Endothelial cell of umbilical vein (primary cell): ENCODE measurements at regions not wholly inside any gene's neighbourhood (a gene's known extent, or its start where the extent isn't known, plus 50 kb on each side); places are given as distances from the start of the nearest gene placed in this dataset.

Experiments used
- BruUV-seq: library from RNA; stranded (reverse); fragments of 400-500 nt; replicated peaks from 2 replicates; lab custom pipeline; 2021; lab: Mats Ljungman, UMichigan
- CTCF ChIA-PET: fragments of 300-600, 350-600 bp; sonication (Branson Sonifier 250); formaldehyde crosslinking; loops from one replicate; lab custom pipeline; 2021; ENCODE audit warnings: antibody characterized with exemption, inconsistent platforms; lab: Charles Lee
- POLR2A ChIA-PET: fragments of 300-600, 350-600 bp; sonication (Branson Sonifier 250); formaldehyde crosslinking; loops from one replicate; lab custom pipeline; 2021; ENCODE audit warnings: antibody characterized with exemption, inconsistent platforms; lab: Charles Lee
- DNase-seq: peaks from one replicate; pipeline ENCODE4 v3.0.0-alpha.2; 2011; ENCODE audit warnings: low read depth, low spot score
- FAIRE-seq: peaks from 2 replicates; lab custom pipeline; 2011; peaks lifted over from hg19 to GRCh38; lab: Jason Lieb, UNC
- H2AFZ ChIP-seq: 2 replicates; pipeline ENCODE4 v1.6.0; 2012; ENCODE audit warnings: low read depth, low read length, control low read depth, inconsistent platforms
- H3K27ac ChIP-seq: 2 replicates; pipeline ENCODE4 v1.5.1; 2011; ENCODE audit warnings: low read depth, mild to moderate bottlenecking, control low read depth, low read length, moderate library complexity; ENCODE audit not compliant: insufficient read depth
- H3K27me3 ChIP-seq, 2 experiments: 2 replicates each; pipeline versions ENCODE4 v1.6.0 to v1.6.1; 2011; ENCODE audit warnings: low read length in 2 of 2, mixed read lengths in 1 of 2; ENCODE audit not compliant: control insufficient read depth in 2 of 2, insufficient read depth in 2 of 2
- H3K36me3 ChIP-seq, 2 experiments: 2 replicates in 1 of 2; 3 replicates in 1 of 2; pipeline ENCODE4 v1.5.1; 2011; ENCODE audit warnings: low read length in 2 of 2, mild to moderate bottlenecking in 1 of 2, moderate library complexity in 1 of 2; ENCODE audit not compliant: control insufficient read depth in 2 of 2, insufficient read depth in 2 of 2; ENCODE audit errors: extremely low read depth in 1 of 2
- H3K4me1 ChIP-seq: 3 replicates; pipeline ENCODE4 v1.5.1; 2011; ENCODE audit warnings: mild to moderate bottlenecking, low read length; ENCODE audit not compliant: control insufficient read depth, insufficient read depth; ENCODE audit errors: extremely low read depth
- H3K4me2 ChIP-seq: 2 replicates; pipeline ENCODE4 v1.6.1; 2011; ENCODE audit warnings: low read length, control low read depth, mixed read lengths; ENCODE audit not compliant: insufficient read depth
- H3K4me3 ChIP-seq, 3 experiments: fragments of 200-600 bp in 1 of 3; sonication (generic), shearing (Covaris generic) in 1 of 3; replicated peaks in 1 of 3; 2 replicates each; pipeline ENCODE4 v1.5.1; 2011 to 2016; ENCODE audit warnings: control low read depth in 3 of 3, low read length in 3 of 3, mild to moderate bottlenecking in 2 of 3, inconsistent platforms in 1 of 3, low read depth in 1 of 3, moderate library complexity in 1 of 3; ENCODE audit not compliant: insufficient read depth in 1 of 3
- H3K79me2 ChIP-seq: 2 replicates; pipeline ENCODE4 v1.6.0; 2012; ENCODE audit warnings: low read length, inconsistent platforms; ENCODE audit not compliant: control insufficient read depth, insufficient read depth
- H3K9ac ChIP-seq: replicated peaks from 2 replicates; pipeline ENCODE3; 2011; ENCODE audit warnings: low read length, control low read depth; ENCODE audit not compliant: insufficient read depth; ENCODE audit errors: extremely low read depth
- H3K9me1 ChIP-seq: replicated peaks from 3 replicates; pipeline ENCODE4 v1.6.0; 2011; ENCODE audit warnings: mild to moderate bottlenecking, low read length; ENCODE audit not compliant: control insufficient read depth, insufficient read depth; ENCODE audit errors: extremely low read depth
- H3K9me3 ChIP-seq: replicated peaks from 2 replicates; pipeline ENCODE4 v1.5.1; 2012; ENCODE audit warnings: low read length, inconsistent platforms; ENCODE audit not compliant: control insufficient read depth, insufficient read depth
- H4K20me1 ChIP-seq: replicated peaks from 2 replicates; pipeline ENCODE3; 2011; ENCODE audit warnings: mild to moderate bottlenecking, low read length; ENCODE audit not compliant: control insufficient read depth, insufficient read depth; ENCODE audit errors: extremely low read depth
- EZH2 ChIP-seq: IDR thresholded peaks from 2 replicates; pipeline ENCODE4 v1.6.1; 2012; ENCODE audit warnings: borderline replicate concordance, low read depth, mild to moderate bottlenecking, moderate library complexity, low read length, inconsistent platforms; ENCODE audit not compliant: severe bottlenecking
- FOS ChIP-seq: IDR thresholded peaks from 2 replicates; pipeline ENCODE4 v1.6.1; 2011; ENCODE audit warnings: mild to moderate bottlenecking, low read length, moderate library complexity, borderline replicate concordance; ENCODE audit not compliant: insufficient read depth
- GATA2 ChIP-seq: IDR thresholded peaks from 2 replicates; pipeline ENCODE4 v1.7.0; 2011; ENCODE audit warnings: low read depth, mild to moderate bottlenecking, moderate library complexity, mixed read lengths, low read length; ENCODE audit not compliant: insufficient read length, insufficient read depth
- JUN ChIP-seq: IDR thresholded peaks from 2 replicates; pipeline ENCODE4 v1.6.1; 2011; ENCODE audit warnings: borderline replicate concordance, low read depth; ENCODE audit not compliant: insufficient read length, insufficient read depth
- MYC ChIP-seq: IDR thresholded peaks from one replicate; pipeline ENCODE4 v1.6.1; 2011; ENCODE audit warnings: mild to moderate bottlenecking, low read depth, low read length
- POLR2A ChIP-seq: IDR thresholded peaks from 2 replicates; pipeline ENCODE4 v1.6.1; 2012; ENCODE audit warnings: low read depth, mild to moderate bottlenecking, control low read depth, low read length
- POLR2AphosphoS5 ChIP-seq: IDR thresholded peaks from 2 replicates; pipeline ENCODE4 v1.6.1; 2012; ENCODE audit warnings: low read depth, mild to moderate bottlenecking, control low read depth, low read length, moderate library complexity; ENCODE audit not compliant: insufficient read depth
- dilution Hi-C: fragments of 300-500 bp; cut with MboI; formaldehyde crosslinking; loops from one replicate; pipeline ENCODE4 v1.15.0; 2019; ENCODE audit warnings: low sequenced_read_pairs; ENCODE audit not compliant: extremely low pct_ligation_motif_present
- intact Hi-C: fragments of 100-400 bp; cut with micrococcal nuclease; formaldehyde crosslinking; loops from one replicate; pipeline ENCODE4 v1.10.0; 2022
- TF ChIP-seq, protein P1 (sequence below): IDR thresholded peaks from 2 replicates; pipeline ENCODE4 v1.6.1; 2011; ENCODE audit not compliant: insufficient read depth, insufficient read length
- TF ChIP-seq, protein P2 (sequence below), 2 donors: IDR thresholded peaks; 1 replicate in 1 of 2; 2 replicates in 1 of 2; pipeline ENCODE4 v1.5.1; 2011; ENCODE audit warnings: low read length in 2 of 2, mild to moderate bottlenecking in 2 of 2, moderate library complexity in 2 of 2, control low read depth in 1 of 2, inconsistent platforms in 1 of 2, low read depth in 1 of 2; ENCODE audit not compliant: insufficient read depth in 1 of 2; ENCODE audit errors: extremely low read depth in 1 of 2

DNA sequence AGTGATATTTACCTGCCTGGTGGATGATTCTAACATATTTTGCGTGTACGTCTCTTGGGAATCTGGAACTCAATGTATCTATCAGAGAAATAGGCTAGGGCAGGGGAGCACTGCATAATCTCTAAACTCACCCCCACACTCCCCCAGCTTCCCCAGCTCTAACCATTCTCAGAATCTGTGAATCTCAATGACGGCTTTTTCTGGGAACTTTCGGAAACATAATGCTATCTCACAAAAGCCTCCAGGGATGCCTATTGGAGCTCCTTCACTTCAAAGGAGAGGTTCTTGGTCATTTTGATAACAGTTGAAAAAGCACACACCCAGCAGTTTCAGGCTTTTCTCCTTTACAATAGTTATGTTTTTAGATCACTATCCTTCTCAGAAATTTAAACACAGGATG lies 113.8 kb upstream of the MAGI3 start:
- Histone ChIP-seq H3K4me3 (no peak overlapping the region), H3K4me2 (no peak overlapping the region), H2AFZ (no peak overlapping the region), H3K27me3 (peaks cover 17 to 27% of the 10 kb centered on the region in 2 experiments), H3K9me1 (no peaks in the 10 kb centered on the region), H3K4me1 (no peaks in the 10 kb centered on the region), H3K36me3 (no peaks in the 10 kb centered on the region), H4K20me1 (no peaks in the 10 kb centered on the region), H3K9me3 (no peaks in the 10 kb centered on the region), H3K9ac (no peak overlapping the region), H3K27ac (no peak overlapping the region), H3K79me2 (no peaks in the 10 kb centered on the region)
- POLR2A ChIA-PET = no interaction called here
- CTCF ChIA-PET = interaction anchor here (0.8 kb wide), 1 partner anchor 19 kb away, joined by 3 read pairs; no protein-coding TSS in a partner anchor
- dilution Hi-C loops = no loop called here
- BruUV-seq = no TSS peak
- DNase-seq = no peak
- TF ChIP-seq MYC = no peak
- no peak for TF ChIP-seq GATA2
- TF ChIP-seq JUN = no peak
- TF ChIP-seq, protein P1, sequence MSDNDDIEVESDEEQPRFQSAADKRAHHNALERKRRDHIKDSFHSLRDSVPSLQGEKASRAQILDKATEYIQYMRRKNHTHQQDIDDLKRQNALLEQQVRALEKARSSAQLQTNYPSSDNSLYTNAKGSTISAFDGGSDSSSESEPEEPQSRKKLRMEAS = no peak
- TF ChIP-seq, protein P2, sequence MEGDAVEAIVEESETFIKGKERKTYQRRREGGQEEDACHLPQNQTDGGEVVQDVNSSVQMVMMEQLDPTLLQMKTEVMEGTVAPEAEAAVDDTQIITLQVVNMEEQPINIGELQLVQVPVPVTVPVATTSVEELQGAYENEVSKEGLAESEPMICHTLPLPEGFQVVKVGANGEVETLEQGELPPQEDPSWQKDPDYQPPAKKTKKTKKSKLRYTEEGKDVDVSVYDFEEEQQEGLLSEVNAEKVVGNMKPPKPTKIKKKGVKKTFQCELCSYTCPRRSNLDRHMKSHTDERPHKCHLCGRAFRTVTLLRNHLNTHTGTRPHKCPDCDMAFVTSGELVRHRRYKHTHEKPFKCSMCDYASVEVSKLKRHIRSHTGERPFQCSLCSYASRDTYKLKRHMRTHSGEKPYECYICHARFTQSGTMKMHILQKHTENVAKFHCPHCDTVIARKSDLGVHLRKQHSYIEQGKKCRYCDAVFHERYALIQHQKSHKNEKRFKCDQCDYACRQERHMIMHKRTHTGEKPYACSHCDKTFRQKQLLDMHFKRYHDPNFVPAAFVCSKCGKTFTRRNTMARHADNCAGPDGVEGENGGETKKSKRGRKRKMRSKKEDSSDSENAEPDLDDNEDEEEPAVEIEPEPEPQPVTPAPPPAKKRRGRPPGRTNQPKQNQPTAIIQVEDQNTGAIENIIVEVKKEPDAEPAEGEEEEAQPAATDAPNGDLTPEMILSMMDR (IDR thresholded peaks at IDR 0.05; ENCODE audit: extremely low read depth in 1 of 2, insufficient read depth in 1 of 2, low read depth in 1 of 2, low read length in 2 of 2) = no peak
- TF ChIP-seq POLR2A = no peak
- no peak for TF ChIP-seq POLR2AphosphoS5
- no peak for TF ChIP-seq EZH2
- TF ChIP-seq FOS = no peak
- intact Hi-C loops = no loop called here
- no peak for FAIRE-seq
